SK-N-MC (cell line): ENCODE measurements at regions not wholly inside any gene's neighbourhood (a gene's known extent, or its start where the extent isn't known, plus 50 kb on each side); places are given as distances from the start of the nearest gene placed in this dataset.

Experiments
- EZH2 ChIP-seq: fragments of 200-600 bp; sonication (generic); IDR thresholded peaks from one replicate; pipeline ENCODE4 v1.6.1; 2017; ENCODE audit warnings: antibody characterized with exemption
- POLR2AphosphoS5 ChIP-seq: IDR thresholded peaks from 2 replicates; pipeline ENCODE4 v1.6.1; 2012; ENCODE audit warnings: mild to moderate bottlenecking, low read depth, low read length, borderline replicate concordance

DNA sequence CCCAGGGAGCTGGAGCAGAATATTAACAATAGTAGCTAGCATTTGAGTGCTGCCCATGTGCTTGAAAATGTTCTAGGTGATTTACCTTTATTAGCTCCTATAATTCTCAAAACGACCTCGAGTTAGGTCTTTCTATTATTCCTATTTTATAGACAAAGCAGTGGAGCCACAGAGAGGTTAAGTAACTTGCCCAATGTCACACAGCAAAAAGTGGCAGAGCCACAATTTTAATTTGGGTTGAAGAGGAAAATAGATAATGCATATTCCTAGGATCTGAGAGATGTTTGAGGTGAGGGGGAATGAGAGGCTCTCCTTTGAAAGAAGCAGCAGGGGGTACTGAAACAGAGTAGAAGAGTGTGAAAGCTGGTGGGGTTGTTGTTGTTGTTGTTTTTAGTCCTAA, 354.5 kb upstream of the SLC35B3 start:
- TF ChIP-seq EZH2 (no peak), POLR2AphosphoS5 (no peak)
